GM21786 (cell line): ENCODE measurements at regions not wholly inside any gene's neighbourhood (a gene's known extent, or its start where the extent isn't known, plus 50 kb on each side); places are given as distances from the start of the nearest gene placed in this dataset.

ENCODE experiments used
- ATAC-seq: cut with Tn5 transposase; IDR thresholded peaks from one replicate; pipeline ENCODE4 v1.9.1; 2021; ENCODE audit not compliant: unreplicated experiment

DNA sequence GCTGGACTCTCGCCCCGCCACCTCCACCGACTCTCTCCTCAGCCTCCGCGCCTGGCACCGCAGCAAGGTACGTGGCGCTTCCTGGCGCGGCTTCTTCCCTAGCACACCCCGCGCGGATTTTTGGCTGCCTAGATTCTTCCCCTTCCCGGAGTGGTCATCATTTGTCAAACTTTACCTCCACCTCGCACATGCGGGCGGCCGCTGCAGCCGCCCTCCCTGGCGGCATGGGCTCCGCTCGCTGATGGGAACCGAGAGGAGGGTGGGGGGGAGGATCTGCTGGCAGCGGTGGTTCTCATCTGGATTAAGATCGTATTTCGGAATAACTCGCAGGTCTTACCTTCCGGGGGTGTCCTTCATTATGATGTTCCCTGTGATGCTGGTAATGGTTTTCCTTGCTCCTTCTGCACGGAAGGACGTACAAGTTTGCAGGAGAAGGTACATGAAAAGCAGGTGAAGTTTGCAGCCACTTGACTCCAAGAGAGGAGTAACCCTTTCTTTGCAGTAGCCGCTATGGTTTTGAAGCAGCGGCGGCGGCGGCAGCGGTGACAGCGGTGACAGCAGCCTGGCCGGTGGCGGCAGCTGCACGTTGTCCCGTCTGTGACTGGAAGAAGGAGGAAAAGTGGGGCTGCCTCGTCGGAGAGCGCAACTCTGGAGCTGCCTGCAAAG, 2183.9 kb upstream of the TENM3 start:
- ATAC-seq = peak; percentile 26

DNA sequence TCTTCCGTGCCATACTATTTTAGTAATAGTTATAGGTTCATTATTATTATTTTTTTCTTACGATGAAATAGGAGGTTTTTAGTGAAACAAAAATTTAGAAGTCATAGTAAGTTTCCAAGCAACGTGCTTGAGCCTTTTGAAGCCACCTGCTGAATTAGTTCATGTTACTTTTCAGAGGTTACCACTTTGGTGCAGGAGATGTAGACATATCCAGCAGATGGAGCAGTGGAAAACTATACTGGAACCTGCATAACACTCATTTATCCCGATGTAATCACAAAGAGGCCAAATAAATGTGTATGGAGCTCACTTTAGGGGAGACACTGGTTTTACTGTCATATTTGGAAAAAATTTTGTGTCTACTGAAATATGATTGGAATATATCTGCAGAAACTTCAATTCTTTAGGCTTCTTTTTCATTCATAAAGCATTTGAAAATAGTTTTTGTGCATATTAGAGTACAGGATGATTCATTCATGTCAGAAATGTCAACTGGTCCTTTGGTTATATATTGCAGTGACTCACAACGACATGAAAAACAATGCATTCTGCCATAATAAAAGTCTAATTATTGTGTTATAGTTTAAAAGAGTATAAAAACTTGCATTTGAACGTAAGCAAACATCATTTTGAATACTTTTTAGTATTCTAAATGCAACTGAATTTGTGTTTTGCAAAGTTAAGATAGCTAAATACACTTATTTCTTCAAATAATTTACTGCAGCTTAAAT, 2182.9 kb upstream of the TENM3 start:
- ATAC-seq = no peak

DNA sequence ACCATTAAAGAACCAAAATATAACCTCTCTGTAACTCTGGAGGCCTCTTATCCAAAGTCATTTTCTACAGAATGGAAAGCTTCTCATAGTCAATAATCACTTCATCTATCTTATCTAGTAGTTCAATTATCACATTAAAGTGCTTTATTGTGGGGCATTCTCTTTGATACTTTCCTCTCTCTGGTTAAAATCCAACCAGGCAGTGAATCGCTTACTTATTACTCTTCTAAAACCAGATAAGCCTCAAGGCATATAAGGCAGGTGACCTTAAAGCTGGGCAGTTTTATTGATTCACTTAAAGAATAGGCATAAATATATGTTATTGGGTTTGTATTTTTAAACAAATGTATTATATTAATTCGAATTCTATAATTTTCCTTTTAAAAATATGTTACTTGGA, 2162.1 kb upstream of the TENM3 start:
- no peak for ATAC-seq

DNA sequence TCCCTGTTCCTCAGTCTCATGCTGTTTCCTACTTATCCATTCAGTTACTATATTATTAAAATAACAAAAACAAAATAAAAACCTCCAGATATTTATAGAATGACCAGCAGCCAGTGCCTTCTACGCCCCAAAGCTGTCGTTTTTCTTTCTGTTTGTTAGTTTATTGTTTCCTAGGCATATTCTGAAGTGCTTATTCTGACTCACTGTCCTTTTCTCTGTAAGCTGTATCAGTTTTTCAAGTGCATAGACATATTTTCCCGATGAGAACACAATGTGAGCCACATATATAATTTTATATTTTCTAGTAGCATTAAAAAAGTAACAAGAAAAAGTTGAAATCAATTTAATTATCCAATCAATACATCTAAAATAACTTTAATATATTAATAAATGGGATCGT, 2158.6 kb upstream of the TENM3 start:
- no peak for ATAC-seq

- ATAC-seq = no peak
These were observed 2156.6 kb upstream of the TENM3 start for GRCh38 chr4:180086480-180087190.

- ATAC-seq = no peak
These were observed 2144.6 kb upstream of the TENM3 start for GRCh38 chr4:180098586-180098985.

DNA sequence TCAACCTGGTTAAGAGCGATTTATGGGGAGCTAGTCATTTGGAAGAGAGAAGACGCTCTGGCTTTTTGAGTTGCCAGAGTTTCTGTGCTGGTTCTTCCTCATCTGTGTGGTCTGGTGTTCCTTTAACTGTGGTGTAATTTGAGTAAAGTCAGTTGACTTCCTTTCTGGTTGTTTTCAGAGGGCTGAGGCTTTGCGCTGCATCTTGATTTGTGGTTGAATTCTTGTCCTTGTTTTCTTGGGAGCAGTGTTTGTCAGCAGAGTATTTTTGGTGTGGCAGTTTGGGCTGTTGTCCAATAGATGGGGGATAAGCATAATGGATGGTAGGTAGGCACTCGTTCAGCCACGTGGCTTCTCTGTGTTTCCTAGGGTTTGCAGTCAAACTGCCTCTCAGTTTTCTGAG, 2143.2 kb upstream of the TENM3 start:
- ATAC-seq = no peak

- ATAC-seq = no peak
These were observed 2142.5 kb upstream of the TENM3 start for GRCh38 chr4:180100433-180101344.

- no peak for ATAC-seq
These were observed 2141.7 kb upstream of the TENM3 start for GRCh38 chr4:180101348-180102083.

- ATAC-seq = no peak
These were observed 2139.4 kb upstream of the TENM3 start for GRCh38 chr4:180103794-180104193.

- no peak for ATAC-seq
These were observed 2137.8 kb upstream of the TENM3 start for GRCh38 chr4:180105362-180105761.

- no peak for ATAC-seq
These were observed 2137.1 kb upstream of the TENM3 start for GRCh38 chr4:180106122-180106521.

DNA sequence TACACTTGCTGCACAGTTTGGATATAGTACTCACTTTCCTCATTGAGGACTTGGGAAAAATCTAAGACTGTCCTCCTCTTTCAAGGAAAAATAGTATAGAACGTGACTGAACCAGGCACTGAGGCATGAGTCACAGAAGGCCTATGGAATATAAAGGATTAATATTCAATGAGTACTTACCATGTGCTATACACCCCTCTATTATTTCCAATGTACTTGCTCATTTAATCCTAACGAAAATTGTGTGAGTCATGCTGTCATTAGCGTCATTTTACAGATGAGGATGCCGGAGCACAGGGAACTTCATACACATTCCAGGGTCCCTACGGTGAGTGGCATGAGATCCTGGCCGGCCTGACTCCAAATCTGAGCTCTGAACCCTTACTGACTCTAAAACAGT, 2136.2 kb upstream of the TENM3 start:
- no peak for ATAC-seq

- ATAC-seq = no peak
These were observed 2126.4 kb upstream of the TENM3 start for GRCh38 chr4:180116840-180117239.

DNA sequence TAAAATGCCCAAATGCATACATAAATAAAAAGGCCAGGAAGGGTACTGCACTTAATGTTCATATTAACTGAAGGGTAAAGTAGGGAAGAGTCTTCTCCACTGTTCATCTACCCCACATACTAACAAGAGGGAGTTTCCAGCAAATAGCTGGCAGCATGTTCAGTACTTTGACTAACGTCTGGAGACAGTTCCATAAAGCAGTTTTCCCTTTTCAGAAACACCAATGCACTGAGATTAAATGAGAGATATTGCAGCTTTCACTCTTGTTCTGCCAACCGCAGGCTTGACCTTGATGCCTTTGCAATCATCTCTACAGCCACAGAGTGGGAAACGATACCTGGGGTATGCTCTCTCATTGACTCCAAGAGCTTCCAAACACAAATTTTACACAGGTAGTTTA, 2123.1 kb upstream of the TENM3 start:
- no peak for ATAC-seq

DNA sequence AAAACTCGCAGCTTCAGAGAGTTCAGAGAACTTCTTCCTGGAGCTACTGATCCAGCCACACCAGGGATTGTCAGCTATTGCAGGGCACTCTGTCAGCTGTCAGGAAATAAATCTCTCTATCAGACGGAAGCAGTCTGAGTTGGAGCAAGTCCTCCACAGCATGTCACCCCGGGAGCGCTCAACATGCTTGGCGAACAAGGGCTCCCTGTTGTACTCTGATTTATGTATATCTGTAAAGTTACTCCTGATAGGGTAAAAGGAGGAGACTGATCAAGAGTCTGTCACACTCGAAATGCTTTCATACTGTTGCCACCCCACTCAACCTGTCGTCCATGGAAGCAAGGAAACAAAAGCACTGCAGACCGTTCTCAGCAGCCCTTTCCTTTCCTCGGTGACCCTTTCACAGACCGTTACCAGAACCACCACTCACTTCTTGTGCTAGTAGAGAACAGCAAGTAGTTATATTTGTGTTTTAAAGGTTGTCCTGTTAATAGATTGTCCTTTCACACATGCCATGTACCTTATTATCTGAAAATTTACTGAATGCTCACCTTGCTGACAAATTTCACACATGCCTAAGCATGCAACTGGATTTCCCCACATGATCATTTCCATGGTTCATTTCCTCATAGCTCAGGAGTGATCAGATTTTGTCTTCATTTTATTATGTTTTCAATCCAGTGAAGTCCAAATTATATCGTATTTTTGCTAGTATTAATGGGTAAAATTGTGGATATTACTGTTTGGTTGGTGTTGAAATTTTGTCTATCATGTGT, 2108.9 kb upstream of the TENM3 start:
- peak; percentile 55 for ATAC-seq

- no peak for ATAC-seq
These were observed 2101.5 kb upstream of the TENM3 start for GRCh38 chr4:180141734-180142133.

DNA sequence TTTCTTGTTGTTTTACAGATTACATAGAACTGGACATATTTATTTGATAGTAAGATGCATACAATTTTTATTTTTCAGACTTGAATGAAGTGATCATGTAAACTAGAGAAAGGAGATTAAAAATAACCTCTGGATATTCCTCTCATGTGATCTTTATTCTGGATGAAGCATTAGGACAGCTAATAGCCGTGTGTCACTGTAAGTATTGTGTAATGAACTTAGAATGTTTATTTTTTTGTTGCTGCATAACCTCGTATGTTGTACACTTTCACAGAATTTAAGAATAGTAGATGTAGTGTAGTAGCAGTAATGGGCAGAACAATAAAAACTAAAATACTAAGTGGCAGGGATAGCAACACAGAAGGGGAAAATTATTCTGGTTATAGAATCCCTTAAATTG, 2094.5 kb upstream of the TENM3 start:
- ATAC-seq = no peak

GRCh38 chr4:180150818-180151217, 2092.4 kb upstream of the TENM3 start:
- ATAC-seq = no peak

- ATAC-seq = peak; percentile 53
These were observed 2090.4 kb upstream of the TENM3 start for GRCh38 chr4:180152831-180153230.
